ENCODE measurements at regions not wholly inside any gene's neighbourhood (a gene's known extent, or its start where the extent isn't known, plus 50 kb on each side); places are given as distances from the start of the nearest gene placed in this dataset.

GRCh38 chr3:24595796-24596195, 101.1 kb upstream of the THRB start:
- Histone ChIP-seq H3K27me3 (ENCODE audit: control insufficient read depth in 5 of 5, insufficient read depth in 4 of 5, low read length in 5 of 5) (no peaks in the 10 kb centered on the region), H3K9ac (ENCODE audit: low read length in 5 of 5) (no peak overlapping the region), H3K27ac (ENCODE audit: low read depth, low read length) (no peak overlapping the region), H3K4me1 (ENCODE audit: control insufficient read depth in 5 of 5, insufficient read depth in 5 of 5, low read length in 5 of 5) (peaks cover 0 to 15% (median 10%) of the 10 kb centered on the region in 5 donors), H3K4me3 (ENCODE audit: low read depth in 1 of 5, low read length in 5 of 5) (no peak overlapping the region), H3K36me3 (ENCODE audit: control insufficient read depth in 5 of 5, insufficient read depth in 5 of 5, low read length in 5 of 5) (no peaks in the 10 kb centered on the region), H3K9me3 (ENCODE audit: control insufficient read depth in 5 of 5, low read length in 5 of 5) (no peaks in the 10 kb centered on the region)

- Histone ChIP-seq H3K4me1 (ENCODE audit: control insufficient read depth in 5 of 5, insufficient read depth in 5 of 5, low read length in 5 of 5) (peaks cover 0 to 21% (median 10%) of the 10 kb centered on the region in 5 donors), H3K27ac (ENCODE audit: low read depth, low read length) (no peak overlapping the region), H3K9ac (ENCODE audit: low read length in 5 of 5) (no peak overlapping the region), H3K27me3 (ENCODE audit: control insufficient read depth in 5 of 5, insufficient read depth in 4 of 5, low read length in 5 of 5) (no peaks in the 10 kb centered on the region), H3K4me3 (ENCODE audit: low read depth in 1 of 5, low read length in 5 of 5) (no peak overlapping the region), H3K36me3 (ENCODE audit: control insufficient read depth in 5 of 5, insufficient read depth in 5 of 5, low read length in 5 of 5) (no peaks in the 10 kb centered on the region), H3K9me3 (ENCODE audit: control insufficient read depth in 5 of 5, low read length in 5 of 5) (no peaks in the 10 kb centered on the region)
Observed at GRCh38 chr3:24596626-24597025, 102.0 kb upstream of the THRB start.

- Histone ChIP-seq H3K4me1 (ENCODE audit: control insufficient read depth in 5 of 5, insufficient read depth in 5 of 5, low read length in 5 of 5) (peaks cover 0 to 30% (median 22%) of the 10 kb centered on the region in 5 donors), H3K27ac (ENCODE audit: low read depth, low read length) (peak overlapping the region; percentile 35), H3K4me3 (ENCODE audit: low read depth in 1 of 5, low read length in 5 of 5) (no peak overlapping the region), H3K9ac (ENCODE audit: low read length in 5 of 5) (peak overlapping the region in 1 of 5 donors; percentile 49), H3K27me3 (ENCODE audit: control insufficient read depth in 5 of 5, insufficient read depth in 4 of 5, low read length in 5 of 5) (no peaks in the 10 kb centered on the region), H3K36me3 (ENCODE audit: control insufficient read depth in 5 of 5, insufficient read depth in 5 of 5, low read length in 5 of 5) (no peaks in the 10 kb centered on the region), H3K9me3 (ENCODE audit: control insufficient read depth in 5 of 5, low read length in 5 of 5) (no peaks in the 10 kb centered on the region)
Observed at GRCh38 chr3:24598695-24599470, 104.2 kb upstream of the THRB start.

GRCh38 chr3:24601066-24601939, 106.7 kb upstream of the THRB start:
- H3K9me3 ChIP-seq (ENCODE audit: control insufficient read depth in 5 of 5, low read length in 5 of 5) = no peaks in the 10 kb centered on the region

GRCh38 chr3:24604215-24604614, 109.6 kb upstream of the THRB start:
- H3K4me1 ChIP-seq (ENCODE audit: control insufficient read depth in 5 of 5, insufficient read depth in 5 of 5, low read length in 5 of 5) = peaks cover 0 to 34% (median 26%) of the 10 kb centered on the region in 5 donors
- no peak overlapping the region for H3K4me3 ChIP-seq (ENCODE audit: low read depth in 1 of 5, low read length in 5 of 5)
- H3K27ac ChIP-seq (ENCODE audit: low read depth, low read length) = no peak overlapping the region
- no peaks in the 10 kb centered on the region for H3K36me3 ChIP-seq (ENCODE audit: control insufficient read depth in 5 of 5, insufficient read depth in 5 of 5, low read length in 5 of 5)
- H3K27me3 ChIP-seq (ENCODE audit: control insufficient read depth in 5 of 5, insufficient read depth in 4 of 5, low read length in 5 of 5) = no peaks in the 10 kb centered on the region
- no peak overlapping the region for H3K9ac ChIP-seq (ENCODE audit: low read length in 5 of 5)
- H3K9me3 ChIP-seq (ENCODE audit: control insufficient read depth in 5 of 5, low read length in 5 of 5) = no peaks in the 10 kb centered on the region

More at GRCh38 chr3:24601066-24601939, 106.7 kb upstream of the THRB start:
- no peak overlapping the region for H3K4me3 ChIP-seq (ENCODE audit: low read depth in 1 of 5, low read length in 5 of 5)
- no peaks in the 10 kb centered on the region for H3K27me3 ChIP-seq (ENCODE audit: control insufficient read depth in 5 of 5, insufficient read depth in 4 of 5, low read length in 5 of 5)
- peak overlapping the region; percentile 56 for H3K27ac ChIP-seq (ENCODE audit: low read depth, low read length)
- H3K36me3 ChIP-seq (ENCODE audit: control insufficient read depth in 5 of 5, insufficient read depth in 5 of 5, low read length in 5 of 5) = no peaks in the 10 kb centered on the region
- peak overlapping the region in 1 of 5 donors; percentile 32 for H3K9ac ChIP-seq (ENCODE audit: low read length in 5 of 5)
- H3K4me1 ChIP-seq (ENCODE audit: control insufficient read depth in 5 of 5, insufficient read depth in 5 of 5, low read length in 5 of 5) = peaks cover 0 to 30% (median 22%) of the 10 kb centered on the region in 5 donors

GRCh38 chr3:24605511-24606028, 110.9 kb upstream of the THRB start:
- no peaks in the 10 kb centered on the region for H3K9me3 ChIP-seq (ENCODE audit: control insufficient read depth in 5 of 5, low read length in 5 of 5)
- H3K36me3 ChIP-seq (ENCODE audit: control insufficient read depth in 5 of 5, insufficient read depth in 5 of 5, low read length in 5 of 5) = no peaks in the 10 kb centered on the region
- H3K4me1 ChIP-seq (ENCODE audit: control insufficient read depth in 5 of 5, insufficient read depth in 5 of 5, low read length in 5 of 5) = peaks cover 0 to 35% (median 28%) of the 10 kb centered on the region in 5 donors
- H3K27ac ChIP-seq (ENCODE audit: low read depth, low read length) = no peak overlapping the region
- H3K4me3 ChIP-seq (ENCODE audit: low read depth in 1 of 5, low read length in 5 of 5) = no peak overlapping the region
- no peaks in the 10 kb centered on the region for H3K27me3 ChIP-seq (ENCODE audit: control insufficient read depth in 5 of 5, insufficient read depth in 4 of 5, low read length in 5 of 5)
- no peak overlapping the region for H3K9ac ChIP-seq (ENCODE audit: low read length in 5 of 5)

GRCh38 chr3:24607281-24607680, 112.6 kb upstream of the THRB start:
- no peaks in the 10 kb centered on the region for H3K27me3 ChIP-seq (ENCODE audit: control insufficient read depth in 5 of 5, insufficient read depth in 4 of 5, low read length in 5 of 5)
- peaks cover 0 to 24% (median 23%) of the 10 kb centered on the region in 5 donors for H3K4me1 ChIP-seq (ENCODE audit: control insufficient read depth in 5 of 5, insufficient read depth in 5 of 5, low read length in 5 of 5)
- H3K4me3 ChIP-seq (ENCODE audit: low read depth in 1 of 5, low read length in 5 of 5) = no peak overlapping the region
- H3K36me3 ChIP-seq (ENCODE audit: control insufficient read depth in 5 of 5, insufficient read depth in 5 of 5, low read length in 5 of 5) = no peaks in the 10 kb centered on the region
- H3K9ac ChIP-seq (ENCODE audit: low read length in 5 of 5) = no peak overlapping the region
- H3K27ac ChIP-seq (ENCODE audit: low read depth, low read length) = no peak overlapping the region
- H3K9me3 ChIP-seq (ENCODE audit: control insufficient read depth in 5 of 5, low read length in 5 of 5) = no peaks in the 10 kb centered on the region

GRCh38 chr3:24608701-24609390, 114.2 kb upstream of the THRB start:
- no peak overlapping the region for H3K9ac ChIP-seq (ENCODE audit: low read length in 5 of 5)
- no peaks in the 10 kb centered on the region for H3K27me3 ChIP-seq (ENCODE audit: control insufficient read depth in 5 of 5, insufficient read depth in 4 of 5, low read length in 5 of 5)
- peak overlapping the region; percentile 58 for H3K27ac ChIP-seq (ENCODE audit: low read depth, low read length)
- H3K4me1 ChIP-seq (ENCODE audit: control insufficient read depth in 5 of 5, insufficient read depth in 5 of 5, low read length in 5 of 5) = peaks cover 0 to 20% (median 16%) of the 10 kb centered on the region in 5 donors
- peak overlapping the region in 1 of 5 donors; percentile 31 for H3K4me3 ChIP-seq (ENCODE audit: low read depth in 1 of 5, low read length in 5 of 5)
- no peaks in the 10 kb centered on the region for H3K9me3 ChIP-seq (ENCODE audit: control insufficient read depth in 5 of 5, low read length in 5 of 5)
- H3K36me3 ChIP-seq (ENCODE audit: control insufficient read depth in 5 of 5, insufficient read depth in 5 of 5, low read length in 5 of 5) = no peaks in the 10 kb centered on the region

GRCh38 chr3:24614359-24614758, 119.7 kb upstream of the THRB start:
- H3K4me3 ChIP-seq (ENCODE audit: low read depth in 1 of 5, low read length in 5 of 5) = no peak overlapping the region
- no peak overlapping the region for H3K9ac ChIP-seq (ENCODE audit: low read length in 5 of 5)
- H3K9me3 ChIP-seq (ENCODE audit: control insufficient read depth in 5 of 5, low read length in 5 of 5) = no peaks in the 10 kb centered on the region
- H3K27ac ChIP-seq (ENCODE audit: low read depth, low read length) = no peak overlapping the region
- H3K36me3 ChIP-seq (ENCODE audit: control insufficient read depth in 5 of 5, insufficient read depth in 5 of 5, low read length in 5 of 5) = no peaks in the 10 kb centered on the region
- H3K27me3 ChIP-seq (ENCODE audit: control insufficient read depth in 5 of 5, insufficient read depth in 4 of 5, low read length in 5 of 5) = no peaks in the 10 kb centered on the region
- H3K4me1 ChIP-seq (ENCODE audit: control insufficient read depth in 5 of 5, insufficient read depth in 5 of 5, low read length in 5 of 5) = peaks cover 0 to 1% (median 0%) of the 10 kb centered on the region in 5 donors
